Medulla oblongata (tissue), 1 donor: ENCODE measurements at regions not wholly inside any gene's neighbourhood (a gene's known extent, or its start where the extent isn't known, plus 50 kb on each side); places are given as distances from the start of the nearest gene placed in this dataset.
"Not testable (repeated sequence)": the region's sequence is repeated elsewhere in the genome, so short reads cannot be mapped to it uniquely, and the experiment has no call there.

Source experiments
- DNase-seq: peaks from one replicate; pipeline ENCODE4 v3.0.0-alpha.2; 2015; ENCODE audit errors: extremely low spot score

DNA sequence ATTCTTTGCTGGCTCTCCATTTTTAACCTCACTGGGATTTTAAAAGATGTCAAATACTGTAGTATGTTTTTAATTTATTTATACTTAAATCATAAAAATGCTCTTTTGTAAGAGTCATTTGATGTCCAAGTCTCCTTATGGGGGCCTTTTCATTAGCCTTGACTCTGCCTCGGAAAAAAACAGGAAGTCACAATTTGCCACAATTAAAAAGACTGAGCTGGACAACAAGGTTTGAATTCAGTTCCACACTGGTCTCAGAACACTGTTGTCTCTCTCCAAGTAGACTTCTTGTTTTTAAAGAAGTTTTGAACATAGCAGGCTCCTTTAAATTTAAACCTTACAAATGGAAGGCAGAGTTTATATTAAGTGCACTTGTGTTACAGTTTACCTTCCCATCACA, 444.2 kb downstream of the ACTL7B start:
- DNase-seq: no peak

DNA sequence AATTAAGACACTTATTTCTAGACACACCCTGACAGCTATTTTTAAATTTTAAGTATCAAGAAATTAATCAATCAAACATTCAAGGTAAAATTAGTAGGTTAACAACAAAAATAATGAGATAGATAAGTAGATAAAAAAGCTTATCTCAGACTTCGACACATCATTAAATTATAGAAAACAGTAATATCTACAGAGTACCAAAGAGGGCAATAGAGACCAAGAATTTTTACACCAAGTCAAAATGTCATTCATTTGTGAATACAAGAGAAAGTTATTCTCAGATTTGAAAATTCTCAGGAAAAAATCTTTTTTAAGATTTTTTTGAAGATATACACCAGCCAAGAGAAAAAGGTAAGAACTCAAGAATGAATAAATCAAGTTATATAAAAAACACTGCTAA, 445.6 kb downstream of the ACTL7B start:
- DNase-seq: no peak

DNA sequence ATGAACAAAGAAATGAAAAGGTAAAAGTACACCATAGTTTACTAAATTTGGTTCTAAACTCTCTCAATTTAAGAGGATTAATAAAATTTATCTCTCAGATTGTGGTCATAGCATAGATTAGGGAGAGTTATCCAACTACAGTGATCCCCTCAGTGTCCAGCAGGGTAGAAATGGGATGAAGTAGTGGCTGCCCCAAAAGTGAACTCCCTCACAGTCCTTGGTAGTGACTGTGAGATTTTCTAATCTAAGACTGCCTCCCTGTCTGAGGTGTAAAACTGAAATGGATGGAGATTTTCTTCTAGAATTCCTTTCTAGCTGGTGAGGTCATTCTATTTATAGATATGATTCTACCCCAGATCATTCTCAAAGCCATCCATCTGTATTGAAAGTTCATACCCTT, 455.5 kb downstream of the ACTL7B start:
- DNase-seq: no peak

DNA sequence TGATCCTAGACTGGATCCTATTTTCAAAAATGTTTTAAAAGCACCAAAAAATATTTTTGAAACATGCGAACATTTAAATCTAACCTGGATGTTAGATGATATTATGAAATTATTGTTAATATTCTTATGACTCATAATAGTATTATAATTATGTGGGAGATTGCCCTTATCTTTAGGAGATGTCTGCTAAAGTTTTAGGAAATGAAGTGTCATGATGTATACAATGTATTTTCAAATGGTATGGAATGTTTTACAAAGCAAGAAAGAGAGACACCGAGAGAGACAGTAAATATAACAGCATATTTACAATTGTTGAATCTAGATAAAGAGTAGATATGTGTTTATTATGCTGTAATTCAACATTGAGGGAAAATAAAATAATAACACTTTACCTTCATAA, 455.9 kb downstream of the ACTL7B start:
- DNase-seq: no peak

DNA sequence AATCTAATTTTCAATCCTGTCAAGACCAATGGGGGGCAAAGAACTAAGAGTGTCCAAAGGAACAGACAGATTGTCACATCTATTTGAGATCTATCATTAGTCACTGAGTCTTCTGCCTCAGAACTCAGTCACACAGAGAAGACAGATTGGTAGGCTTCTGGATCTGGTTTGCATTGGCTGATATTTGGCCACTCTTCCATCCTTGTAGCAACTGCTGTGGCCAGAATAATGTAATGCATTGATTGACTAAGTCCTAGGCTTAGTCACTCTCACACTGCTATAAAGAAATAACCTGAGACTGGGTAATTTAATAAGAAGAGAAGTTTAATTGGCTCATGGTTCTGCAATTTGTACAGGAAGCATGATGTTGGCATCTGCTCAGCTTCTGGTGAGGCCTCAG, 458.5 kb downstream of the ACTL7B start:
- no peak for DNase-seq

DNA sequence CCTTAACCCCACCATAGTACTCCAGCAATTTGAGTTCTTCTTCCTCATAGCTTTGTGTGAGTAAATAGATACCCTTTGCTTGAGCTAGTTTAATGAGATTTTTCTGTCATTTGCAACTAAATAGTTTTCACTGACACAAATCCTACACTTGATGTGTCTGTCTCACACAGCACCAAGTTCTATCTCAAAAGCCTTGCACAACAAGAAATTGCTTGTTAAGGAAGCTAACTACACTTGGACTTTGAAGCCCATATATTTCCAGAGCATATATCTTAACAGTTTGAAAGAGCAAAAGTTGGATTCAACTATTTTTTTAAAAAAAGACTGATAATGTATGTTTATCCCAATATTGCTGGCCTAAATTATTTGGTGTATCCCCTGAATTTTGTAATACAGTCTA, 459.2 kb downstream of the ACTL7B start:
- no peak for DNase-seq

DNA sequence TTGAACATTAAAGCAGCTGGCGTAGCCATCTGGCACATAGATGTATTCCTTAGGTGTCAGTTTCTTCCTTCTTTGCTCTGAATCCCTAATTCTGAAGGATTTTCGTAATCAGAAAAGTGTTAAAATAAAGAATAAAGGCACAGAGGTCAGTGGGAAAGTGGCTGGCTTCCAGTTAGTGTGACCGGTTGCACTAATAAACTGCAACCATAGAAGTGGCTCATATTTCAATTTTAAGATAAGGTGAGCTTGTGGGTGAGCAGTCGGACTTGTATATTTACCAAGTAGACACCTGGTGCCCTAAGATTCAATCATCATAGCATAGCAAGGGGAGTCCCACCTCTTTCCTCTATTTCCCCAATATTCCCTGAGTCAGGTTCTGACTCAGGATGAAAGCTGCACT, 459.6 kb downstream of the ACTL7B start:
- no peak for DNase-seq

DNA sequence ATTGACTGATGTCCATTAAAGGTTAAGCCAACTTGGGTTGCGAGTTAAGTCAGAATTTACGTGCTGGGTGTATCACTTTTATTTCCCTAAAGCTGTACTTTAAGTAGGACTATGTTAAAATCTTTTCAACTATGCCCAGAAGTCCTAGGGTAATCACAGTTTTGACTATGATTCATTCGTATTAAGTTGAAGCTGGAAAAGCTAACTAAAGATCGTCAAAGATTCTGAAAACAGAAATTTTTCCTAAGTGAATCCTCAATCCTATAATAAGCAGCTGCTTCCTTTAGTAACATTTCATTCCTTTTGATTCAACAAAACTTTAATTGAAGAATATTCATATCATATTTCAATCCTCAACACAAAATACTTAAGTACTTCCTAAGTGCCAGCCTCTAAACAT, 460.4 kb downstream of the ACTL7B start:
- no peak for DNase-seq

DNA sequence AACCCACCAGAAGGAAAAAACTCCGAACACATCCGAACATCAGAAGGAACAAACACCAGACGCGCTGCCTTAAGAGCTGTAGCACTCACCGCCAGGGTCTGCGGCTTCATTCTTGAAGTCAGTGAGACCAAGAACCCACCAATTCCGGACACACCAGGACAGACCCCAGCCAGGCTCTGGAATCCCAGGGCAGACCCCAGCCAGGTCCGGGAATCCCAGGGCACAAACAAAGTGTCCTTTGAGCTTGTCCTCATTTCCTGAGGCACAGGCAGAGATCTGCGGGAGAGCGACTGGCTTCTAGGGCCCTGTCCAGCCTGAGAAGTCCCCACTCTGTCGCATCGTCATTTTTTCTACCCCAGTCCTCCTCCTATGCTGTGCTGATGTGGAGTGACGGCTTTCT, 461.1 kb downstream of the ACTL7B start:
- no peak for DNase-seq

DNA sequence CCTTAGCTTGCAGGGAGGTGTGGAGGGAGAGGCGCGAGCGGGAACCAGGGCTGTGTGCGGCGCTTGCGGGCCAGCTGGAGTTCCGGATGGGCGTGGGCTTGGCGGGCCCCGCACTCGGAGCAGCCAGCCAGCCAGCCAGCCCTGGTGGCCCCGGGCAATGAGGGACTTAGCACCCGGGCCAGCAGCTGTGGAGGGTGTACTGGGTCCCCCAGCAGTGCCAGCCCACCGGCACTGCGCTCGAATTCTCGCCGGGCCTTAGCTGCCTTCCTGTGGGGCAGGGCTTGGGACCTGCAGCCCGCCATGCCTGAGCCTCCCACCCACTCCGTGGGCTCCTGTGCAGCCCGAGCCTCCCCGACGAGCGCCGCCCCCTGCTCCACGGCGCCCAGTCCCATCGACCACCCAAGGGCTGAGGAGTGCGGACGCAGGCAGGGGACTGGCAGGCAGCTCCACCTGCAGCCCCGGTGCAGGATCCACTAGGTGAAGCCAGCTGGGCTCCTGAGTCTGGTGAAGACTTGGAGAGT, 462.2 kb downstream of the ACTL7B start:
- DNase-seq: not testable (repeated sequence)

DNA sequence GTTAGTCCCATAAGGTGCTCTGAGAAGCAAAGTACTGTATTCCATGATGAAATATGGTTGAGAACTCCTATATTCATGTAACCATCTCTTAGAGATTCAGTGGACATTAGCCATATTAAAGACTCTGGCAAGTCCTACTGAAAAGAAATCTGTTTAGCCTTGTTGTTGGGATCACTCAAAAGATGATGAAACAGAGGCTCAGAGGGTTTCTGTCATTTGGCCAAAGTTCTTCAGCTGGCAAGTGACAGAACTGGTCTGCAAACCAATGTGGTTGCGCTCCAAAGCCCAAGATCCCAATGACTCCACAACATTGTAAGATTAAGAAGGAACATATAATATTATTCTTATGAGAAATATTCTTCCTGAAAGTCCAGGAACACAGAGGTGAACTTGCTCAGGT, 462.9 kb downstream of the ACTL7B start:
- no peak for DNase-seq

DNA sequence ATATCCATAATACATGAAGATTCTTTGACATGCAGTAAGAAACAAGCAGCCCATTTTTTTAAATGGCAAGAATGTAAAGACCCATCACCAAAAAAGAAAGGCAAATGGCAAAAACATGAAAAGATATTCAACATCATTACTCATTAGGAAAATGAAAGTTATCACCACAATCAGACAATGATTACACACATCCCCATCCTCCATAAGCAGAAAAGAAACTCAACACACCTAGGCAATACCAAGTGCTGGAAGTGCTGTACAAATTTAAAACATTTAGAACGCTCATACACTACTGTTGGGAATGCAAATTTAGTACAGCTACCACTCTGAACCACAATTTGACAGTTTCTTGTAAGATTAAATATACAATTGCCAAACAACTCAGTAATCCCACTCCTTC, 466.7 kb downstream of the ACTL7B start:
- DNase-seq: no peak

DNA sequence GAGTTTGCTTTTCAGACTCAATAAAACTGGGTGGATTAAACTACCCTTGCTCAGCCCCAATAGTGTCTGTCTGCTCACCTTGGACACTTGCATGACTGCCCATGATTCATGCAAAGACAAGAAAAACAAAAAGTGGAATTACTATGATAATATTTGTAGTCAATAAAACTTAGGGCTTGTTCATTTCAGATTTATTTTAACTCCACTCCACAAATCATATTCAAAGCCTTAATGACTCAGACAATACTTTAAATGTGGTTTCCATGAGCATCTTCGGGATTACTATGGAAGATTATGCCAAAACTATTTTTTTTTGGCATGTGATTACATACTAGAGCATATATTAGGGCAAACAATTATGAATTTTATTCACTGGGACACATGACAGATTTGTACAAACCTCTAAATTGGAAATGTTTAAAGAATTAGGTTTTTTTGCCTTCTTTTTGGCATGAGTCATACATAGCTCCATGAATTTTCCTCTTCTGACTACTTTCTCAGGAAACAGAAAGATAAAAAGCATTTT, 468.9 kb downstream of the ACTL7B start:
- no peak for DNase-seq

DNA sequence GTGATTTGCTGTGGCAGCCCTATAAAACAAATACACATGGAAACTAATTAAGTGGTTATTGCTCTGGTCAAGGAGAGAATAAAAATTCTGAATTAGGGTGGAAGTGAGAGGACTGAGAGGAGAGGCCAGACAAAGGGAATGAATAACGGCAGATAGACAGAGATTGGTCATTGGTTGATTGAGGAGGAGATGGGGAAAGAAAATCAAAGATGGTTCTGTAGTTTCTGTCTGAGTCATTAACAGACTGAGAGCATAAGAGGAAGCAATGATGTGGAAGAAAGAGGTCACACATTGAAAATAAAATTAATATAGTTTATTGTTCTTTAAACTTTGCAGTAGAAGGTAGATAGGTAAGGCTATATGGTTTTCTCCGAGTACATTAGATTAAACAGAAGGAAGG, 469.8 kb downstream of the ACTL7B start:
- no peak for DNase-seq

DNA sequence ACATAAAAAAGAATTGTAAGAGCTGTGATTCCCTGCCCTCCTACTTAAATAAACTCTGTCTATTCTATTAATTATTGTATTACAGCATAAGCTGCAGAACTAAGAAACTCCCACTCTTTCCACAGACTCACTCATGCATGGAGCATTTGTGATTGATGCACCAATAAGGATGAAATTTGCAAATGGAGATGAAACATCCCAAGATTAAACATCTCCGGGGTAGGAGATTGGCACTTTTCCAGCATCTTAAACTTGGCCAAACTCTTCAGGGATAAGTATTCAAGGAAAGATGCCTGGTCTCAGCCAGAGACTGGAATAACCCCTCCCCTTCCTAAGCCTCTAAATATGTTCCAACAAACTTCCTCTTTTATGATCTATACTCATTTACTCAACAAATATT, 472.0 kb downstream of the ACTL7B start:
- DNase-seq: no peak

DNA sequence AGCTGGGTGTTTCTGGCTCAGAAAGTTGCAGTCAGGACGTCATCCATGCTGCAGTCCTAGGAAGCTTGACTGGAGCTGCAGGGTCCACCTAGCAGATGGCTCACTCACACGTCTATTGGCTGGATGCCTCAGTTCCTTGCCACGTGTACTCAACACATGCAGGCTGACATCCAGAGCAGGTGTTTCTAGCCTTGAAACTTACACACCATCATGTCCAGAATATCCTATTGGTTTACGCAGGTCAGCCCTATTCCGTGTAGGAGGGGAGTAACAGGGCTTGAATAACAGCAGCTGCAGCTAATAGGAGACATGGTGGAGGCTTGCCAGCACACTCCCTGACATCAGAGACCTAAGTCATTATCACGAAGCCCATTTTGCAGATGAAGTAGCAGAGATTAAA, 473.5 kb downstream of the ACTL7B start:
- no peak for DNase-seq

DNA sequence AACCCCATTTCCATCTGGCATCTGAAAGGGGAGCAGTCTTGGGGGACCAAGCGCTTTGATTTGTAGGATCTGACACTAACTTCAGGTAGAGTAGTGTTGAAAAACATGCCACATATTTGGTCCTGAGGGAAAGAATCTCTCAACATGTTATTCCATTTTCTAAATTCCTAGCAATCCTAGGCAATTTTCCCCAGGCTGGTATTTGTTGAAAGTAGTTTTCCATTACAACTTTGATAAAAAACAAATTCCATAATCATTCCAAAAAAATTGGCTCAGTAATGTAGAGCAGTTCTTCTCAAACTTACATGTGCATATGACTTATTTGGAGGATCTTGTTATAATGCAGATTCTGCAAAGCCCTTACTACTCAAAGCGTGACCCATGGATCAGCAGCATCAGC, 477.9 kb downstream of the ACTL7B start:
- no peak for DNase-seq

DNA sequence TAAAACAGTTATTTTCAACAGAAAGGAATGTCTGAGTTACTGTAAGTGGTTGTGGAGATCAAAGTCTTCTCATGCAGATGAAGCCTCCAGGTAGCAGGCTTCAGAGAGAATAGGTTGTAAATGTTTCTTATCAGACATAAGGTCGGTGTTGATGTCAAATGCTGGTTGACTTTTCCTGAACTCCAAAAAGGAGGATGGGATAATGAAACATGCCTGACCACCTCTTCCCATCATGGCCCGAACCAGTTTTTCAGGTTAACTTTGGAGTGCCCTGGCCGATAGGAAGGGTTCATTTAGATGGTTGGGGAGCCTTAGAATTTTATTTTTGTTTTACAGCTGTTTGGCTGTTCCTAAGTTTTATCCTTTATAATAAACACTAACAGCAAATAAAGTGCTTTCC, 478.4 kb downstream of the ACTL7B start:
- no peak for DNase-seq

DNA sequence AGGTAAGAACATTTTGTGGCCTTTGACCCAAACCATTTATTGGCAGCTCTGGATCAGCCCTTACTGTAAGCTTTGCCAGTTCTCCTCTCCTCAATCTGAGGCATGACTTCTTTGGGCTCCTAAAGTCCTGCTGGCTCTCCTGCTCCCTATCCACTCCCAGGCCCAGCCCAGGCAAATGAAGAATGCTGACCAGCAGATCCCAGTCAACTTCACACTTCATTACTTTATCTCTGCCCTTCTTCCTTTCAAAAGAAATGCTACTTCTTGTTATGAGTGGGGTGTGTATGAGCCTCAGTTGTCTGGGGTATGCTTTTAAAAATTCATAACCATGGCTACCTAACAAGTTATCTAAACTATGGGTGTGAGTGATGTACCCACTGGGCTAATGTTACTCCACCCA, 479.6 kb downstream of the ACTL7B start:
- DNase-seq: no peak

DNA sequence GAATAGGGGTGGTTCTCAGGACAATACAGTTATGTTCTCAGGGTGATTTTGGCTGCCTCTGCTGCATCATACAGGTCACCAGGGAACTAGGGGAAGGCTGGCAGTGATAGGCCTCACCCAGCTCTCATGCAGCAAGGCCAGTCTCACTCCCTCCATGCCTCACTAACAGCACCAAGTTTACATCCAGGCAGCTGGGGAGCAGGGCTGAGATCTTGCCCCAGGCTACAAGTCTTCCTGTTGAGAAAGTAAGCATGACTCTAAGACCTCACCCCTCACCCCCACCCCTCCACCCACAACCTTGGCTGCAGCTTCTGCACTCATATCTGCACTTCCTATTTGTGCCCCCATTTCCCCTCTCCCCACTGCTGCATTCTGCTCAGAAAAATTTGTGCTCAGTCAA, 481.2 kb downstream of the ACTL7B start:
- DNase-seq: no peak

DNA sequence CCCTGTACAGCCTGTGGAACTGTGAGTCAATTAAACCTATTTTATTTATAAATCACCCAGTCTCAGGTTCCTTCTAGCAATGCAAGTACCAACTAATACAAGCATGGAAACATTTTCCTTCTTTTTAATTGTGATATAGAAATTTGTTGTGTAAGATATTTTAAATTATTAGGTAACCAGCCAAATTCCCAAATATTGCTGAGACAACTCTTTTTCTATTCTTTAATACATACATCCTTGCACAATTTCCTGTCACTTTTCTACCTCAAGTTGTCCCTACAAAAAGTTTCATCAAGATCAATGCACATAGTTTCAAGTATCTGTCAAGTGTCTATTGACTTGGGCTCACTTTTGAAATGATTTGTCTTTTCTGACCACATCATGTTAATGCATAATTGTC, 488.6 kb downstream of the ACTL7B start:
- DNase-seq: no peak

DNA sequence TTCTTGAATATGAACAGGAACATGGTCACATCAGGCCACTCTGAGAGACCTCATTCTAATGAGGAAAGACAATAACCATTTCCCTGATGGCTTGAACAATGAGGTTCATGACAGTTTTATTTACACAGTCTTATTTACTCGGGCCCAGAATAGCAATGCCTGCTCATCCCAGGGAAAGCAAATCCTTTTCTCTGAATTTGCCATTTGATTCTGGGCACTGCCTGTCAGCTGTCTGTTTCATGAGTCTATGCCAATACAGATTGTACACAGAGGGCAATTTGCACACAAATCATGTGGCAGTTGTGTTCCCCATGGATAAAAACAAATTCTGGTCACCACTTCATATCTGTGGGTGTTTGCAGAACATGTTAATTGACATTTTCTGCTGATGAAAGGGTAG, 492.5 kb downstream of the ACTL7B start:
- no peak for DNase-seq

DNA sequence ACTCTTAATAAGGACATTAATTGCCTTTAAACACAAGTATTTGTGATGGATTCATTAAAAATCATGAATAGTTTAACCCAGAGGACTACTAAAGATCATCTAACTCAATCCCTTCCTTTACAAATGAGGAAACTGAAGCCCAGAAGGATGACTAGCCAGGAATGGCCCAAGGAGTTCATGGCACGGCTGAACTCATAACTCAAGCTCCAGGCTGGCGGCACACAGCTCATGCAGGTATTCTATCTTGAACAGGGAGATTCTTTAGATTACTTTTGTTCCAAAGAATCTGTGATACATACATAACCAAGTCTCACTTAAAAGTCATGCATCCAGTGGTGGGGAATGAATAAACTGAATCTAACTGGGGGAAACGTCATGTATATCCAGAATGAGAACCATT, 495.5 kb downstream of the ACTL7B start:
- DNase-seq: no peak

DNA sequence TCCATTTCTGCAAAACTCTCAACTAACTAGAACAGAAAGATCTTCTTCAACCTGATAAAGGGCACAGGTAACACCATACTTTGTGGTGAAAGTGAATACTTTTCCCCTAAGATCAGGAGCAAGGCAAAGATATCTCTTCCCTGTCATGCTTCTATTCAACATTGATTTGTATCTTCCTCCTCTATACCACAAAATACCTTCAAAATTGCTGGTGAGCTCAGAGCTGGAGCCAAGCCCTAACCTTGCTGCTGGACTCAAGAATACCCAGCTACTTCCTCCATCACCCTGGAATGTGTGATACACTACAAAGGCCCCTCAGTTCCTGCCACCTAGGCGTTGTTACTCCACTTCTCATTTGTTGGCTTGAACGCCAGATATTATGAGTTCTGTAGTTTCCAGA, 499.0 kb downstream of the ACTL7B start:
- DNase-seq: no peak

DNA sequence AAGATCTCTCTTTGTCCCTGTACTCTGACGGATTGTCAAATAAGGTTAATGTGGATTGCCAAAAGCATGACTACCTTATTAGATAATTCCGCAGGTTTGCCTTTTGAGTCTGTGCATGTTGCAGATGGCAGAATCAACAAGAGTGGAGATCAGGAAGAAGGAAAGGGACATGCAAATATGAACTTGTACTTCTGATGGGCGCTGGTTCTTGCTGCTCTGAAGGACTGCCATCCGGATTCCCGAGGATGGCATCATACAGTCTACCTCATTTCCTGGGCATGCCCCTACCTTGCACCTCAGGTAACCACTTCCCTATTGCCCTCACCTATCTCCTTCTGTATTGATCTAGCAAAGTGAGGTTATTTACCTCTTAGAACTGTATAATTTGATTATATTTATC, 504.2 kb downstream of the ACTL7B start:
- DNase-seq: no peak
